Muscle layer of duodenum (tissue), 2 donors: ENCODE measurements at regions not wholly inside any gene's neighbourhood (a gene's known extent, or its start where the extent isn't known, plus 50 kb on each side); places are given as distances from the start of the nearest gene placed in this dataset.

ENCODE experiments used
- H3K27ac ChIP-seq: one replicate; pipeline ENCODE4 v1.7.0; 2013; ENCODE audit warnings: mild to moderate bottlenecking, low read length
- H3K27me3 ChIP-seq: one replicate; pipeline ENCODE4 v1.7.0; 2013; ENCODE audit warnings: low read depth, mild to moderate bottlenecking, control low read depth, low read length
- H3K36me3 ChIP-seq, 2 donors: one replicate each; pipeline ENCODE4 v1.7.0; 2013; ENCODE audit warnings: low read length in 2 of 2, control low read depth in 1 of 2, mild to moderate bottlenecking in 1 of 2; ENCODE audit not compliant: insufficient read depth in 2 of 2, control insufficient read depth in 1 of 2
- H3K4me1 ChIP-seq, 2 donors: one replicate each; pipeline ENCODE4 v1.7.0; 2013; ENCODE audit warnings: low read length in 2 of 2, mild to moderate bottlenecking in 2 of 2, control low read depth in 1 of 2, moderate library complexity in 1 of 2; ENCODE audit not compliant: insufficient read depth in 2 of 2, control insufficient read depth in 1 of 2
- H3K4me3 ChIP-seq, 2 donors: one replicate each; pipeline ENCODE4 v1.7.0; 2013; ENCODE audit warnings: low read length in 2 of 2, low read depth in 1 of 2, mild to moderate bottlenecking in 1 of 2
- H3K9me3 ChIP-seq, 2 donors: one replicate each; pipeline ENCODE4 v1.7.0; 2013; ENCODE audit warnings: low read length in 2 of 2, control low read depth in 1 of 2, mild to moderate bottlenecking in 1 of 2; ENCODE audit not compliant: control insufficient read depth in 1 of 2
- donor health status: healthy.

GRCh38 chr13:72132075-72132474 is 265.1 kb upstream of the DACH1 start:
- Histone ChIP-seq H3K27ac (no peak overlapping the region), H3K36me3 (no peaks in the 10 kb centered on the region), H3K27me3 (no peaks in the 10 kb centered on the region), H3K4me1 (no peaks in the 10 kb centered on the region), H3K9me3 (no peaks in the 10 kb centered on the region), H3K4me3 (no peak overlapping the region)

GRCh38 chr13:72129117-72129516 is 262.1 kb upstream of the DACH1 start:
- no peak overlapping the region for H3K4me3 ChIP-seq
- H3K9me3 ChIP-seq: no peaks in the 10 kb centered on the region
- H3K27ac ChIP-seq: no peak overlapping the region
- no peaks in the 10 kb centered on the region for H3K27me3 ChIP-seq
- H3K36me3 ChIP-seq: no peaks in the 10 kb centered on the region
- no peaks in the 10 kb centered on the region for H3K4me1 ChIP-seq

GRCh38 chr13:72127031-72127430 is 260.0 kb upstream of the DACH1 start:
- Histone ChIP-seq H3K36me3 (no peaks in the 10 kb centered on the region), H3K4me3 (no peak overlapping the region), H3K27me3 (no peaks in the 10 kb centered on the region), H3K9me3 (no peaks in the 10 kb centered on the region), H3K27ac (no peak overlapping the region), H3K4me1 (no peaks in the 10 kb centered on the region)

GRCh38 chr13:72126424-72126823 is 259.4 kb upstream of the DACH1 start:
- no peak overlapping the region for H3K4me3 ChIP-seq
- H3K36me3 ChIP-seq: no peaks in the 10 kb centered on the region
- no peaks in the 10 kb centered on the region for H3K9me3 ChIP-seq
- H3K4me1 ChIP-seq: no peaks in the 10 kb centered on the region
- H3K27ac ChIP-seq: no peak overlapping the region
- no peaks in the 10 kb centered on the region for H3K27me3 ChIP-seq

- H3K36me3 ChIP-seq: no peaks in the 10 kb centered on the region
- no peak overlapping the region for H3K4me3 ChIP-seq
- no peaks in the 10 kb centered on the region for H3K27me3 ChIP-seq
- no peaks in the 10 kb centered on the region for H3K9me3 ChIP-seq
- H3K27ac ChIP-seq: no peak overlapping the region
- no peaks in the 10 kb centered on the region for H3K4me1 ChIP-seq
Observed at GRCh38 chr13:72125561-72125960, 258.6 kb upstream of the DACH1 start.

- no peaks in the 10 kb centered on the region for H3K27me3 ChIP-seq
- no peak overlapping the region for H3K4me3 ChIP-seq
- H3K9me3 ChIP-seq: no peaks in the 10 kb centered on the region
- no peaks in the 10 kb centered on the region for H3K4me1 ChIP-seq
- H3K27ac ChIP-seq: no peak overlapping the region
- no peaks in the 10 kb centered on the region for H3K36me3 ChIP-seq
Observed at GRCh38 chr13:72122661-72123255, 255.8 kb upstream of the DACH1 start.

- Histone ChIP-seq H3K4me1 (no peaks in the 10 kb centered on the region), H3K27ac (no peak overlapping the region), H3K4me3 (no peak overlapping the region), H3K9me3 (no peaks in the 10 kb centered on the region), H3K36me3 (no peaks in the 10 kb centered on the region), H3K27me3 (no peaks in the 10 kb centered on the region)
Observed at GRCh38 chr13:72121466-72121865, 254.5 kb upstream of the DACH1 start.

- Histone ChIP-seq H3K27ac (no peak overlapping the region), H3K4me1 (no peaks in the 10 kb centered on the region), H3K9me3 (no peaks in the 10 kb centered on the region), H3K4me3 (no peak overlapping the region), H3K27me3 (no peaks in the 10 kb centered on the region), H3K36me3 (no peaks in the 10 kb centered on the region)
Observed at GRCh38 chr13:72120632-72121031, 253.6 kb upstream of the DACH1 start.

- Histone ChIP-seq H3K27ac (no peak overlapping the region), H3K4me1 (no peaks in the 10 kb centered on the region), H3K9me3 (no peaks in the 10 kb centered on the region), H3K36me3 (no peaks in the 10 kb centered on the region), H3K4me3 (no peak overlapping the region), H3K27me3 (no peaks in the 10 kb centered on the region)
Observed at GRCh38 chr13:72113931-72114330, 246.9 kb upstream of the DACH1 start.

GRCh38 chr13:72113076-72113475 is 246.1 kb upstream of the DACH1 start:
- H3K9me3 ChIP-seq: no peaks in the 10 kb centered on the region
- no peaks in the 10 kb centered on the region for H3K27me3 ChIP-seq
- no peaks in the 10 kb centered on the region for H3K4me1 ChIP-seq
- no peak overlapping the region for H3K4me3 ChIP-seq
- no peaks in the 10 kb centered on the region for H3K36me3 ChIP-seq
- H3K27ac ChIP-seq: no peak overlapping the region

- Histone ChIP-seq H3K9me3 (no peaks in the 10 kb centered on the region), H3K4me3 (no peak overlapping the region)
Observed at GRCh38 chr13:72112216-72112615, 245.2 kb upstream of the DACH1 start.

GRCh38 chr13:72109863-72110262 is 242.9 kb upstream of the DACH1 start:
- H3K9me3 ChIP-seq: no peaks in the 10 kb centered on the region
- no peaks in the 10 kb centered on the region for H3K36me3 ChIP-seq
- H3K27me3 ChIP-seq: no peaks in the 10 kb centered on the region
- no peak overlapping the region for H3K4me3 ChIP-seq
- H3K4me1 ChIP-seq: no peaks in the 10 kb centered on the region
- H3K27ac ChIP-seq: no peak overlapping the region

More at GRCh38 chr13:72112216-72112615, 245.2 kb upstream of the DACH1 start:
- no peak overlapping the region for H3K27ac ChIP-seq
- H3K36me3 ChIP-seq: no peaks in the 10 kb centered on the region
- no peaks in the 10 kb centered on the region for H3K4me1 ChIP-seq
- H3K27me3 ChIP-seq: no peaks in the 10 kb centered on the region
